Transverse colon (tissue), 4 donors: ENCODE measurements at regions not wholly inside any gene's neighbourhood (a gene's known extent, or its start where the extent isn't known, plus 50 kb on each side); places are given as distances from the start of the nearest gene placed in this dataset.

ENCODE experiments used
- DNase-seq: peaks from one replicate; pipeline ENCODE4 v3.0.0-alpha.2; 2019
- H3K27ac ChIP-seq, 4 donors: fragments of 200-600 bp; sonication (generic); 2 replicates each; pipeline ENCODE4 v1.5.1; 2016 to 2018; ENCODE audit warnings: inconsistent platforms in 4 of 4
- H3K27me3 ChIP-seq: fragments of 200-600 bp; sonication (generic); 2 replicates; pipeline ENCODE4 v1.5.1; 2017; ENCODE audit warnings: inconsistent platforms
- H3K36me3 ChIP-seq, 4 donors: fragments of 200-600 bp; sonication (generic); 2 replicates each; pipeline ENCODE4 v1.5.1; 2017 to 2019; ENCODE audit warnings: inconsistent platforms in 4 of 4
- H3K4me1 ChIP-seq, 4 donors: fragments of 200-600 bp; sonication (generic); 2 replicates each; pipeline ENCODE4 v1.5.1; 2017 to 2020; ENCODE audit warnings: inconsistent platforms in 4 of 4
- H3K4me3 ChIP-seq, 4 donors: fragments of 200-600 bp; sonication (generic); 1 replicate in 1 of 4; 2 replicates in 3 of 4; pipeline versions ENCODE4 v1.5.1 to v1.6.1; 2017 to 2019; ENCODE audit warnings: inconsistent platforms in 4 of 4
- H3K9me3 ChIP-seq, 2 donors: fragments of 200-600 bp; sonication (generic); 2 replicates each; pipeline ENCODE4 v1.5.1; 2017 to 2019; ENCODE audit warnings: inconsistent platforms in 2 of 2
- EP300 ChIP-seq: sonication (generic); formaldehyde crosslinking; IDR thresholded peaks from one replicate; pipeline ENCODE4 v1.6.1; 2017; ENCODE audit warnings: antibody characterized with exemption, low read depth
- POLR2A ChIP-seq: fragments of 450-650 bp; IDR thresholded peaks from one replicate; pipeline ENCODE4 v1.6.1; 2016; ENCODE audit warnings: antibody characterized with exemption, mild to moderate bottlenecking, moderate library complexity
- POLR2AphosphoS5 ChIP-seq, 3 donors: sonication (generic); formaldehyde crosslinking; IDR thresholded peaks; one replicate each; pipeline ENCODE4 v1.6.1; 2016; ENCODE audit warnings: antibody characterized with exemption in 3 of 3
- WGBS, 2 donors: methylation state at CpG; one replicate each; pipeline ENCODE4 v1.1.5; 2018; ENCODE audit warnings: low coverage in 1 of 2; 5-methylcytosine and 5-hydroxymethylcytosine counted together
- in situ Hi-C, 4 donors: fragments of 200-750 bp; cut with MboI; loops; one replicate each; pipeline versions ENCODE4 v1.15.0 to v1.15.1; 2017; ENCODE audit warnings: low sequenced_read_pairs in 3 of 4, low pct_ligation_motif_present in 1 of 4, low pct_unique_long_range_greater_than_20kb in 1 of 4
- intact Hi-C: fragments of 100-400 bp; cut with DNase I; formaldehyde crosslinking; loops from one replicate; pipeline ENCODE4 v1.15.1; 2023; ENCODE audit warnings: low total_unique reads
- TF ChIP-seq, protein P1 (sequence below), 5 experiments: fragments of 200-600 bp in 3 of 5; fragments of 450-650 bp in 2 of 5; sonication (generic) in 3 of 5; IDR thresholded peaks; 1 replicate in 2 of 5; 2 replicates in 3 of 5; pipeline ENCODE4 v1.5.1; 2016 to 2017; ENCODE audit warnings: antibody characterized with exemption in 5 of 5, inconsistent platforms in 3 of 5, mild to moderate bottlenecking in 2 of 5, moderate library complexity in 1 of 5

DNA sequence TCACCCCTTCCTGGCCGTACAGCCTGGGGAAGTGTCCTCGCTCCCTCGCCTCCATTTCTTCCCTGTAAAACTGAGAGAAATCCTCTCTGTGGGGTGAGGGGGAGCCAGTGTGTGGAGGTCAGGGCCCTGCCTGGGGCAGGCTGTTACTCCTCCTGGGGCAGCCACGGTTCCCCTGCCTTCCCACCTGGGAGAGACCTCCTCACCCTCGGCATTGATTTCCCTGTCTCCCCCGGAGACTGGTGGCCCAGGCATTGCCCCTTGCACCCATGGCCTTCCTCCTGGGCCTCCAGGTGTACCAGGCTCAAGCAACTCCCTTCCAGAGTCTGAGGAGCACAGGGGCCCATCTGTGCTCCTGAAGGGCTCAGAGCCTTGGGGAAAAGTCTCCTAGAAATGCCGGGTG is 75.6 kb upstream of the RNU6ATAC start:
- no peak for TF ChIP-seq POLR2A
- no peak for TF ChIP-seq EP300
- TF ChIP-seq, protein P1, sequence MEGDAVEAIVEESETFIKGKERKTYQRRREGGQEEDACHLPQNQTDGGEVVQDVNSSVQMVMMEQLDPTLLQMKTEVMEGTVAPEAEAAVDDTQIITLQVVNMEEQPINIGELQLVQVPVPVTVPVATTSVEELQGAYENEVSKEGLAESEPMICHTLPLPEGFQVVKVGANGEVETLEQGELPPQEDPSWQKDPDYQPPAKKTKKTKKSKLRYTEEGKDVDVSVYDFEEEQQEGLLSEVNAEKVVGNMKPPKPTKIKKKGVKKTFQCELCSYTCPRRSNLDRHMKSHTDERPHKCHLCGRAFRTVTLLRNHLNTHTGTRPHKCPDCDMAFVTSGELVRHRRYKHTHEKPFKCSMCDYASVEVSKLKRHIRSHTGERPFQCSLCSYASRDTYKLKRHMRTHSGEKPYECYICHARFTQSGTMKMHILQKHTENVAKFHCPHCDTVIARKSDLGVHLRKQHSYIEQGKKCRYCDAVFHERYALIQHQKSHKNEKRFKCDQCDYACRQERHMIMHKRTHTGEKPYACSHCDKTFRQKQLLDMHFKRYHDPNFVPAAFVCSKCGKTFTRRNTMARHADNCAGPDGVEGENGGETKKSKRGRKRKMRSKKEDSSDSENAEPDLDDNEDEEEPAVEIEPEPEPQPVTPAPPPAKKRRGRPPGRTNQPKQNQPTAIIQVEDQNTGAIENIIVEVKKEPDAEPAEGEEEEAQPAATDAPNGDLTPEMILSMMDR (IDR thresholded peaks at IDR 0.05): no peak
- TF ChIP-seq POLR2AphosphoS5 (IDR thresholded peaks at IDR 0.05): no peak
- no peaks in the 10 kb centered on the region for H3K36me3 ChIP-seq
- no peaks in the 10 kb centered on the region for H3K9me3 ChIP-seq
- H3K4me3 ChIP-seq: no peak overlapping the region
- in situ Hi-C loops (no loop called here), intact Hi-C loops (no loop called here)
- peaks cover 0 to 7% (median 0%) of the 10 kb centered on the region in 4 donors for H3K4me1 ChIP-seq
- peaks cover 47% of the 10 kb centered on the region for H3K27me3 ChIP-seq
- no peak overlapping the region for H3K27ac ChIP-seq
- 76% methylated on average over 7 of the region's 7 CpGs; no CpG with 5 or more reads in 1 of the 2 donors for WGBS, 2 donors
- no peak for DNase-seq

DNA sequence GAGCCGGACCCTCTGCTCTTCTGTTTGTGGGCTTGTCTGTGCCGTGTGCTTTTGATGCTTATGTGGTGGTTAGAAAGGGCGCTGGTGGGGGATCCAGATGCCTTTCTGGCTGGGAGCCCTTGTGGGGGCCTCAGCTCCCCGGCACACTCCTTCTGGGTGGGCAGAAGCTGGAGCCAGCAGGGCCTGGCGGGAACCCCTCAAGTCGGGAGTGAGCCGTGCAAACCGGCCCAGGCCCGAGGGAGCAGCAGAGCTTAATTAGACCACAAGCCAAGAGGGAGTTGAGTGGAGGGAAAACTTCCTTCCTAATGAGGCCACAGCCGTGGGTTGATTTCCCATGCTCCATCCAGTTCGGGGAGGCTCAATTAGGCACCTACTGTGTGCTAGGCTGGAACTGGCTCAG is 76.0 kb upstream of the RNU6ATAC start:
- Histone ChIP-seq H3K9me3 (no peaks in the 10 kb centered on the region), H3K36me3 (no peaks in the 10 kb centered on the region), H3K4me3 (no peak overlapping the region), H3K27me3 (peaks cover 47% of the 10 kb centered on the region), H3K27ac (no peak overlapping the region), H3K4me1 (peaks cover 0 to 7% (median 0%) of the 10 kb centered on the region in 4 donors)
- intact Hi-C loops (no loop called here), in situ Hi-C loops (no loop called here)
- TF ChIP-seq POLR2AphosphoS5 (IDR thresholded peaks at IDR 0.05) (no peak), POLR2A (no peak), EP300 (no peak)
- TF ChIP-seq, protein P1 (IDR thresholded peaks at IDR 0.05): no peak
- 71% methylated on average over 11 of the region's 11 CpGs; no CpG with 5 or more reads in 1 of the 2 donors for WGBS, 2 donors
- DNase-seq: no peak

DNA sequence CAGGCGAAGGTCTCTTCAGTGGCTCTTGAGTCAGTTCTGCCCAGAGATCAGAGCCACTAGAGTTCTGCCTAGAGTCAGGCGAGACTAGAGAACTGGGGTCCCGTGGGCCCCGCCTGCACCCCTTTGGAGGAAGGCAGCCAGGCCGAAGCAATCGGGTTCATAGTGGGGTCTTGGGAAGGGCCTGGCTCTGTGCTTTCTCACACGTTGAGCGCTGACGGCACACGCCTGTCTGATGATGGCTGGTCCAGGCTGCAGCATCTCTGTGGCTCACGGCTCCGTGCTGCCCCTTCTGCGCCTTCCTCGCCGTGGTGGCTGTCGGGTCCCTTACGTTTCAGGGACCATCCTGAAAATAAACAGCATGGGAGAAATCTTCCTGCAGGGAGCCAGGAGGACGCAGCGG is 78.3 kb upstream of the RNU6ATAC start:
- in situ Hi-C loops: no loop called here

DNA sequence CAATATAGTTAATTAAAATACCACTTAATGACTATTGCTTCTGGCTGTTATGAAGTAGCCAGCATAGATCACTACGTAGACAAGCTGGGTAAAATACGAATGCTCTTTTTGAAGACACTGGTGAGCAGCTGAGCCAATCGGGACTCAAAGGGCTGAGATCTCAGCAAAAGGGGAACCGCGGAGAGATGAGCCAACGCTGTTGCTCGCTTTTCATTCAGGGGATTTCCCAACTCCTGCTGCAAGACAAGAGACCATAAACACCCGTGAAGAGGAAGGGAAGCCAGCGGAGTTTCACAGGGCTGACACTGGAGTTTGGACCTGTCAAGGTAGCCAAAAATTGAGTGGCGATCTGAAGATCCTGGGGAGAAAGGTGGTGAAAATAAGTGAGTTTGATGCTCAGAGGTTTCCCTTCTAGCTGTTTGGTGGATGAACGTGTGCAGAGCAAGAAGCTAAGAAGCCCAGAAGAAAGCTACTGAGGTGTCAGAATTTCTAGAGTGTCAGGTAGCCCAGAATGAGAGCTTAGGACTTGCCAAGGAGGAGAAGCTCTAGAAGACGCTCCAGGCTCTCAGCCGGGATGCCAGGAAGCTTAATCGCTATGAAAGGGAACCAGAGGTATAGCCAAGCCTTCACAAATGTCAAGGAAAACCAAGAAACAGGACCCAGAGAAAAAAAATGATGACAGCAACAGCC is 79.6 kb upstream of the RNU6ATAC start:
- TF ChIP-seq, protein P1 (IDR thresholded peaks at IDR 0.05): no peak
- TF ChIP-seq POLR2AphosphoS5 (IDR thresholded peaks at IDR 0.05) (no peak), EP300 (no peak), POLR2A (no peak)
- 20 to 22% methylated on average over 10 to 14 of the region's 14 CpGs for WGBS, 2 donors
- H3K4me3 ChIP-seq: no peak overlapping the region
- H3K4me1 ChIP-seq: peaks cover 0 to 7% (median 0%) of the 10 kb centered on the region in 4 donors
- peak; percentile 50 for DNase-seq
- H3K27ac ChIP-seq: no peak overlapping the region
- peaks cover 0 to 5% of the 10 kb centered on the region in 2 donors for H3K9me3 ChIP-seq
- in situ Hi-C loops (no loop called here), intact Hi-C loops (no loop called here)
- H3K27me3 ChIP-seq: peaks cover 36% of the 10 kb centered on the region
- no peaks in the 10 kb centered on the region for H3K36me3 ChIP-seq

More for the DNA sequence above, 78.3 kb upstream of the RNU6ATAC start:
- intact Hi-C loops: no loop called here
- Histone ChIP-seq H3K27me3 (peaks cover 47% of the 10 kb centered on the region), H3K36me3 (no peaks in the 10 kb centered on the region), H3K9me3 (no peaks in the 10 kb centered on the region), H3K4me1 (peaks cover 0 to 7% (median 0%) of the 10 kb centered on the region in 4 donors), H3K27ac (no peak overlapping the region), H3K4me3 (no peak overlapping the region)
- no peak for DNase-seq
- no peak for TF ChIP-seq EP300
- WGBS, 2 donors: 81% methylated on average over 19 of the region's 19 CpGs; no CpG with 5 or more reads in 1 of the 2 donors

DNA sequence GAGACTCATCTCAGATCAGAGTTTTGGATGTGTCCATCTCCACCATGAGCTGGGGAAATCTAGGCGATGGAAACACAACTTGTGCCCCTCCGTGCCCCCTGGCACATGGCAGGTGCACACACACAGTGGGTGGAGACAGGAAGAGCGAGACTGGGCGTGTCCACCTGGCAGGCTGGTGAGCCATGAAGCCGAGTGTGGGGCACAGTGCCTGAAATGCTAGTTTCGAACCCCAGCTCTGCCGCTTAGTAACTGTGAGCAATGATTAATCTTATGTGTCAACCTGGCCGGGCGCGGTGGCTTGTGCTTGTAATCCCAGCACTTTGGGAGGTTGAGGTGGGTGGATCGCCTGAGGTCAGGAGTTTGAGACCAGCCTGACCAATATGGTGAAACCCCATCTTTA is 80.8 kb upstream of the RNU6ATAC start:
- 60 to 65% methylated on average over 1 to 11 of the region's 11 CpGs for WGBS, 2 donors
- no peak for DNase-seq
- Histone ChIP-seq H3K27me3 (peaks cover 27% of the 10 kb centered on the region), H3K9me3 (peaks cover 0 to 5% of the 10 kb centered on the region in 2 donors), H3K4me3 (no peak overlapping the region), H3K27ac (no peak overlapping the region), H3K36me3 (no peaks in the 10 kb centered on the region), H3K4me1 (peaks cover 0 to 7% (median 0%) of the 10 kb centered on the region in 4 donors)
- in situ Hi-C loops: no loop called here
- intact Hi-C loops: no loop called here
- TF ChIP-seq POLR2A (no peak), POLR2AphosphoS5 (IDR thresholded peaks at IDR 0.05) (no peak)
- TF ChIP-seq, protein P1 (IDR thresholded peaks at IDR 0.05): no peak
